Testis (tissue), 2 donors: ENCODE measurements at regions not wholly inside any gene's neighbourhood (a gene's known extent, or its start where the extent isn't known, plus 50 kb on each side); places are given as distances from the start of the nearest gene placed in this dataset.

ENCODE experiments used
- POLR2A ChIP-seq: fragments of 450-650 bp; IDR thresholded peaks from one replicate; pipeline ENCODE4 v1.6.1; 2017; ENCODE audit warnings: antibody characterized with exemption, mild to moderate bottlenecking, moderate library complexity
- TF ChIP-seq, protein P1 (sequence below), 3 experiments: fragments of 450-650 bp in 2 of 3; fragments of 200-600 bp in 1 of 3; sonication (generic) in 1 of 3; IDR thresholded peaks; one replicate each; pipeline ENCODE4 v1.5.1; 2016 to 2019; ENCODE audit warnings: antibody characterized with exemption in 3 of 3, mild to moderate bottlenecking in 2 of 3, moderate library complexity in 1 of 3

DNA sequence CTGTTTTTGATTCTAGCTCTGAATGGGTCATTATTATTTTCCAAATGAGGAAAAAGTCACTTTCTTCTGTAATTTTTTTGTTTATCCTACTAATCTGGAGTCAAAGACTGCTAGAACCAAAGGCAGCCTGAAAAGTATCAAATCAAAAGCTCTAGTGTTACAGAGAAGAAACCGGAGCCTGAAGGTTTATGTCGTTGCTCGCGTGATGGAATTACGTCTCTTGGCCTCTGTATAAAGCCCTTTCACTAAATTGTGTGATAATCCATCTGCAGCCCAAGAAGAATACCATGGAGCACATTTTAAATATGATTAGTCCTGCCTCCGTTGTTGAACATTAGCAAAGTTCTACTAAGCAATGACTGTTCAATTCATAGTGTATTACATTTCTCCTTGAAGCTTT, 738.6 kb downstream of the C6orf118 start:
- no peak for TF ChIP-seq POLR2A
- TF ChIP-seq, protein P1, sequence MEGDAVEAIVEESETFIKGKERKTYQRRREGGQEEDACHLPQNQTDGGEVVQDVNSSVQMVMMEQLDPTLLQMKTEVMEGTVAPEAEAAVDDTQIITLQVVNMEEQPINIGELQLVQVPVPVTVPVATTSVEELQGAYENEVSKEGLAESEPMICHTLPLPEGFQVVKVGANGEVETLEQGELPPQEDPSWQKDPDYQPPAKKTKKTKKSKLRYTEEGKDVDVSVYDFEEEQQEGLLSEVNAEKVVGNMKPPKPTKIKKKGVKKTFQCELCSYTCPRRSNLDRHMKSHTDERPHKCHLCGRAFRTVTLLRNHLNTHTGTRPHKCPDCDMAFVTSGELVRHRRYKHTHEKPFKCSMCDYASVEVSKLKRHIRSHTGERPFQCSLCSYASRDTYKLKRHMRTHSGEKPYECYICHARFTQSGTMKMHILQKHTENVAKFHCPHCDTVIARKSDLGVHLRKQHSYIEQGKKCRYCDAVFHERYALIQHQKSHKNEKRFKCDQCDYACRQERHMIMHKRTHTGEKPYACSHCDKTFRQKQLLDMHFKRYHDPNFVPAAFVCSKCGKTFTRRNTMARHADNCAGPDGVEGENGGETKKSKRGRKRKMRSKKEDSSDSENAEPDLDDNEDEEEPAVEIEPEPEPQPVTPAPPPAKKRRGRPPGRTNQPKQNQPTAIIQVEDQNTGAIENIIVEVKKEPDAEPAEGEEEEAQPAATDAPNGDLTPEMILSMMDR (IDR thresholded peaks at IDR 0.05) = no peak
